Ecto neural progenitor cell (in vitro differentiated cells): ENCODE measurements at regions not wholly inside any gene's neighbourhood (a gene's known extent, or its start where the extent isn't known, plus 50 kb on each side); places are given as distances from the start of the nearest gene placed in this dataset.

Experiments used
- DNase-seq: peaks from one replicate; pipeline ENCODE4 v3.0.0-alpha.2; 2018; ENCODE audit warnings: low spot score

- no peak for DNase-seq
These were observed 460.0 kb upstream of the BRINP1 start for GRCh38 chr9:119829186-119829585.

GRCh38 chr9:119827526-119827925 lies 458.3 kb upstream of the BRINP1 start:
- no peak for DNase-seq

GRCh38 chr9:119827126-119827525 lies 457.9 kb upstream of the BRINP1 start:
- DNase-seq: no peak

GRCh38 chr9:119818726-119819435 lies 449.6 kb upstream of the BRINP1 start:
- DNase-seq: no peak

GRCh38 chr9:119810645-119811429 lies 441.6 kb upstream of the BRINP1 start:
- no peak for DNase-seq

- no peak for DNase-seq
These were observed 434.4 kb upstream of the BRINP1 start for GRCh38 chr9:119803679-119804078.

- DNase-seq: peak; percentile 47
These were observed 433.4 kb upstream of the BRINP1 start for GRCh38 chr9:119802621-119803020.

- DNase-seq: no peak
These were observed 432.9 kb upstream of the BRINP1 start for GRCh38 chr9:119802133-119802532.

- no peak for DNase-seq
These were observed 432.1 kb upstream of the BRINP1 start for GRCh38 chr9:119801311-119801710.

GRCh38 chr9:119795395-119795794 lies 426.2 kb upstream of the BRINP1 start:
- no peak for DNase-seq

GRCh38 chr9:119794836-119795235 lies 425.6 kb upstream of the BRINP1 start:
- DNase-seq: no peak

- DNase-seq: no peak
These were observed 424.0 kb upstream of the BRINP1 start for GRCh38 chr9:119793218-119793617.

- no peak for DNase-seq
These were observed 423.0 kb upstream of the BRINP1 start for GRCh38 chr9:119792242-119792641.

- no peak for DNase-seq
These were observed 420.8 kb upstream of the BRINP1 start for GRCh38 chr9:119789987-119790386.

GRCh38 chr9:119788921-119789320 lies 419.7 kb upstream of the BRINP1 start:
- DNase-seq: no peak

- DNase-seq: no peak
These were observed 412.7 kb upstream of the BRINP1 start for GRCh38 chr9:119781886-119782285.

- no peak for DNase-seq
These were observed 406.2 kb upstream of the BRINP1 start for GRCh38 chr9:119775410-119775809.

- DNase-seq: no peak
These were observed 404.6 kb upstream of the BRINP1 start for GRCh38 chr9:119773823-119774222.

- no peak for DNase-seq
These were observed 402.1 kb upstream of the BRINP1 start for GRCh38 chr9:119771341-119771740.

GRCh38 chr9:119768266-119768665 lies 399.0 kb upstream of the BRINP1 start:
- DNase-seq: no peak

GRCh38 chr9:119765632-119766175 lies 396.5 kb upstream of the BRINP1 start:
- no peak for DNase-seq

- DNase-seq: no peak
These were observed 394.0 kb upstream of the BRINP1 start for GRCh38 chr9:119763260-119763659.

- DNase-seq: no peak
These were observed 392.6 kb upstream of the BRINP1 start for GRCh38 chr9:119761812-119762211.
